Vagina (tissue), 2 donors: ENCODE measurements at regions not wholly inside any gene's neighbourhood (a gene's known extent, or its start where the extent isn't known, plus 50 kb on each side); places are given as distances from the start of the nearest gene placed in this dataset.
"Not testable (repeated sequence)": the region's sequence is repeated elsewhere in the genome, so short reads cannot be mapped to it uniquely, and the experiment has no call there.

ENCODE experiments used
- DNase-seq, 2 donors: peaks; one replicate each; pipeline ENCODE4 v3.0.0-alpha.2; 2017; ENCODE audit errors: extremely low spot score in 2 of 2
- H3K27ac ChIP-seq: fragments of 200-600 bp; sonication (generic); one replicate; pipeline ENCODE4 v1.5.1; 2019
- H3K27me3 ChIP-seq: fragments of 200-600 bp; sonication (generic); one replicate; pipeline ENCODE4 v1.5.1; 2019
- H3K36me3 ChIP-seq, 2 donors: fragments of 200-600 bp; sonication (generic); one replicate each; pipeline ENCODE4 v1.5.1; 2017 to 2019
- H3K4me1 ChIP-seq: fragments of 200-600 bp; sonication (generic); one replicate; pipeline ENCODE4 v1.5.1; 2019
- H3K4me3 ChIP-seq, 2 donors: fragments of 200-600 bp; sonication (generic); 1 replicate in 1 of 2; 2 replicates in 1 of 2; pipeline ENCODE4 v1.5.1; 2016 to 2019
- H3K9me3 ChIP-seq: fragments of 200-600 bp; sonication (generic); one replicate; pipeline ENCODE4 v1.5.1; 2019
- CTCF ChIP-seq, 3 experiments: fragments of 450-650 bp in 2 of 3; fragments of 200-600 bp in 1 of 3; sonication (generic) in 1 of 3; IDR thresholded peaks; one replicate each; pipeline ENCODE4 v1.5.1; 2017 to 2019; ENCODE audit warnings: antibody characterized with exemption in 3 of 3, mild to moderate bottlenecking in 2 of 3, moderate library complexity in 2 of 3
- POLR2A ChIP-seq, 2 donors: fragments of 450-650 bp; IDR thresholded peaks; one replicate each; pipeline ENCODE4 v1.6.1; 2017; ENCODE audit warnings: antibody characterized with exemption in 2 of 2, mild to moderate bottlenecking in 2 of 2, moderate library complexity in 2 of 2
- POLR2AphosphoS5 ChIP-seq, 2 donors: sonication (generic); formaldehyde crosslinking; IDR thresholded peaks; one replicate each; pipeline ENCODE4 v1.9.0; 2017; ENCODE audit warnings: antibody characterized with exemption in 2 of 2, mild to moderate bottlenecking in 2 of 2, low read depth in 1 of 2; ENCODE audit not compliant: insufficient read depth in 1 of 2
- intact Hi-C: fragments of 100-400 bp; cut with DNase I; formaldehyde crosslinking; loops from one replicate; pipeline ENCODE4 v1.15.1; 2023

- no peak overlapping the region for H3K4me3 ChIP-seq
- no peaks in the 10 kb centered on the region for H3K27me3 ChIP-seq
- intact Hi-C loops = no loop called here
- no peak overlapping the region for H3K27ac ChIP-seq
- H3K4me1 ChIP-seq = no peaks in the 10 kb centered on the region
- DNase-seq = no peak
- no peaks in the 10 kb centered on the region for H3K9me3 ChIP-seq
- H3K36me3 ChIP-seq = no peaks in the 10 kb centered on the region
- no peak for TF ChIP-seq CTCF (IDR thresholded peaks at IDR 0.05)
- TF ChIP-seq POLR2A (IDR thresholded peaks at IDR 0.05) = no peak
- TF ChIP-seq POLR2AphosphoS5 (IDR thresholded peaks at IDR 0.05; ENCODE audit: insufficient read depth in 1 of 2, low read depth in 1 of 2) = no peak
These were observed 1651.5 kb downstream of the EFNA5 start for GRCh38 chr5:106019261-106019660.

- Histone ChIP-seq H3K4me3 (no peak overlapping the region), H3K36me3 (no peaks in the 10 kb centered on the region), H3K27me3 (no peaks in the 10 kb centered on the region), H3K27ac (no peak overlapping the region), H3K4me1 (no peaks in the 10 kb centered on the region), H3K9me3 (no peaks in the 10 kb centered on the region)
- intact Hi-C loops = no loop called here
- no peak for DNase-seq
- TF ChIP-seq POLR2AphosphoS5 (IDR thresholded peaks at IDR 0.05; ENCODE audit: insufficient read depth in 1 of 2, low read depth in 1 of 2) = no peak
- TF ChIP-seq POLR2A (IDR thresholded peaks at IDR 0.05) = no peak
- no peak for TF ChIP-seq CTCF (IDR thresholded peaks at IDR 0.05)
These were observed 1653.4 kb downstream of the EFNA5 start for GRCh38 chr5:106017243-106017857.

- intact Hi-C loops = no loop called here
- H3K36me3 ChIP-seq = no peaks in the 10 kb centered on the region
- no peak overlapping the region for H3K4me3 ChIP-seq
- H3K27me3 ChIP-seq = no peaks in the 10 kb centered on the region
- H3K9me3 ChIP-seq = no peaks in the 10 kb centered on the region
- H3K27ac ChIP-seq = no peak overlapping the region
- no peak for DNase-seq
- TF ChIP-seq POLR2A (IDR thresholded peaks at IDR 0.05) (no peak), POLR2AphosphoS5 (IDR thresholded peaks at IDR 0.05; ENCODE audit: insufficient read depth in 1 of 2, low read depth in 1 of 2) (no peak), CTCF (IDR thresholded peaks at IDR 0.05) (no peak)
- no peaks in the 10 kb centered on the region for H3K4me1 ChIP-seq
These were observed 1656.5 kb downstream of the EFNA5 start for GRCh38 chr5:106014262-106014661.

- intact Hi-C loops = no loop called here
- H3K9me3 ChIP-seq = no peaks in the 10 kb centered on the region
These were observed 1664.5 kb downstream of the EFNA5 start for GRCh38 chr5:106006242-106006641.

GRCh38 chr5:105998991-105999390 lies 1671.7 kb downstream of the EFNA5 start:
- H3K4me3 ChIP-seq, DNase-seq, H3K27me3 ChIP-seq, H3K9me3 ChIP-seq, H3K4me1 ChIP-seq, H3K27ac ChIP-seq, intact Hi-C loops, H3K36me3 ChIP-seq: not testable (repeated sequence)

More at GRCh38 chr5:106006242-106006641, 1664.5 kb downstream of the EFNA5 start:
- H3K4me3 ChIP-seq = no peak overlapping the region
- no peaks in the 10 kb centered on the region for H3K36me3 ChIP-seq
- no peaks in the 10 kb centered on the region for H3K4me1 ChIP-seq
- no peak overlapping the region for H3K27ac ChIP-seq
- no peak for DNase-seq
- no peaks in the 10 kb centered on the region for H3K27me3 ChIP-seq
- TF ChIP-seq POLR2A (IDR thresholded peaks at IDR 0.05) (no peak), CTCF (IDR thresholded peaks at IDR 0.05) (no peak), POLR2AphosphoS5 (IDR thresholded peaks at IDR 0.05; ENCODE audit: insufficient read depth in 1 of 2, low read depth in 1 of 2) (no peak)
